ENCODE measurements at regions not wholly inside any gene's neighbourhood (a gene's known extent, or its start where the extent isn't known, plus 50 kb on each side); places are given as distances from the start of the nearest gene placed in this dataset.

- TF ChIP-seq ZFP3 (CRISPR knock-in tag; IDR thresholded peaks at IDR 0.05) (no peak), TCF4 (CRISPR knock-in tag; IDR thresholded peaks at IDR 0.05; ENCODE audit: borderline replicate concordance) (no peak), GLIS3 (CRISPR knock-in tag; IDR thresholded peaks at IDR 0.05) (no peak), RARB (CRISPR knock-in tag; IDR thresholded peaks at IDR 0.05) (no peak), CSRNP3 (CRISPR knock-in tag; IDR thresholded peaks at IDR 0.05) (no peak)
- TF ChIP-seq, protein P1, sequence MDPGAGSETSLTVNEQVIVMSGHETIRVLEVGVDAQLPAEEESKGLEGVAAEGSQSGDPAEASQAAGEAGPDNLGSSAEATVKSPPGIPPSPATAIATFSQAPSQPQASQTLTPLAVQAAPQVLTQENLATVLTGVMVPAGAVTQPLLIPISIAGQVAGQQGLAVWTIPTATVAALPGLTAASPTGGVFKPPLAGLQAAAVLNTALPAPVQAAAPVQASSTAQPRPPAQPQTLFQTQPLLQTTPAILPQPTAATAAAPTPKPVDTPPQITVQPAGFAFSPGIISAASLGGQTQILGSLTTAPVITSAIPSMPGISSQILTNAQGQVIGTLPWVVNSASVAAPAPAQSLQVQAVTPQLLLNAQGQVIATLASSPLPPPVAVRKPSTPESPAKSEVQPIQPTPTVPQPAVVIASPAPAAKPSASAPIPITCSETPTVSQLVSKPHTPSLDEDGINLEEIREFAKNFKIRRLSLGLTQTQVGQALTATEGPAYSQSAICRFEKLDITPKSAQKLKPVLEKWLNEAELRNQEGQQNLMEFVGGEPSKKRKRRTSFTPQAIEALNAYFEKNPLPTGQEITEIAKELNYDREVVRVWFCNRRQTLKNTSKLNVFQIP (CRISPR knock-in tag; IDR thresholded peaks at IDR 0.05; ENCODE audit: borderline replicate concordance, low read depth), result no peak
- TF ChIP-seq, protein P2, sequence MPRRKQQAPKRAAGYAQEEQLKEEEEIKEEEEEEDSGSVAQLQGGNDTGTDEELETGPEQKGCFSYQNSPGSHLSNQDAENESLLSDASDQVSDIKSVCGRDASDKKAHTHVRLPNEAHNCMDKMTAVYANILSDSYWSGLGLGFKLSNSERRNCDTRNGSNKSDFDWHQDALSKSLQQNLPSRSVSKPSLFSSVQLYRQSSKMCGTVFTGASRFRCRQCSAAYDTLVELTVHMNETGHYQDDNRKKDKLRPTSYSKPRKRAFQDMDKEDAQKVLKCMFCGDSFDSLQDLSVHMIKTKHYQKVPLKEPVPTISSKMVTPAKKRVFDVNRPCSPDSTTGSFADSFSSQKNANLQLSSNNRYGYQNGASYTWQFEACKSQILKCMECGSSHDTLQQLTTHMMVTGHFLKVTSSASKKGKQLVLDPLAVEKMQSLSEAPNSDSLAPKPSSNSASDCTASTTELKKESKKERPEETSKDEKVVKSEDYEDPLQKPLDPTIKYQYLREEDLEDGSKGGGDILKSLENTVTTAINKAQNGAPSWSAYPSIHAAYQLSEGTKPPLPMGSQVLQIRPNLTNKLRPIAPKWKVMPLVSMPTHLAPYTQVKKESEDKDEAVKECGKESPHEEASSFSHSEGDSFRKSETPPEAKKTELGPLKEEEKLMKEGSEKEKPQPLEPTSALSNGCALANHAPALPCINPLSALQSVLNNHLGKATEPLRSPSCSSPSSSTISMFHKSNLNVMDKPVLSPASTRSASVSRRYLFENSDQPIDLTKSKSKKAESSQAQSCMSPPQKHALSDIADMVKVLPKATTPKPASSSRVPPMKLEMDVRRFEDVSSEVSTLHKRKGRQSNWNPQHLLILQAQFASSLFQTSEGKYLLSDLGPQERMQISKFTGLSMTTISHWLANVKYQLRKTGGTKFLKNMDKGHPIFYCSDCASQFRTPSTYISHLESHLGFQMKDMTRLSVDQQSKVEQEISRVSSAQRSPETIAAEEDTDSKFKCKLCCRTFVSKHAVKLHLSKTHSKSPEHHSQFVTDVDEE (CRISPR knock-in tag; IDR thresholded peaks at IDR 0.05), result no peak
- no peak for ATAC-seq
These were observed 512.3 kb downstream of the TFAP2B start for GRCh38 chr6:51330971-51331370.

DNA sequence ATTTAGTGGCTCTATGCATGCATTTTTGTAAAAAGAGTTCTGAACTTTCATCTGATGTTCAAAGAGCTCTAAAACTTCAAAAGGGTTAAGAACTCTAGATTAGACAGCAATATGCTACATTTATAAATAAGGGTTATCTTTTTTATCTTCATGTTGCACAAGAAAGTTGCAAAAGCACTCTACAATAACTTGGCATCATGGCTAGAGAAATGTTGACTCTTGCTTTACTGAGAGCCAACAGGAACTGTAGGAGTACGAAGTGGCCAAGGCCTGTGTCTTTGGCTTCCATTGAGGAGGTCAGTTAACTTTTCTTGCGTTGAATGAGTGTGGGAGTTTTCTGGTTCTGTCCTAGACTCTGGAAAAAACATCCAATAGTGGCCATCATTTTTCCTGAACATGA lies 516.9 kb downstream of the TFAP2B start:
- ATAC-seq, result no peak
- TF ChIP-seq ISL1 (CRISPR knock-in tag; IDR thresholded peaks at IDR 0.05), result no peak
- TF ChIP-seq ZFP3 (CRISPR knock-in tag; IDR thresholded peaks at IDR 0.05), result no peak

DNA sequence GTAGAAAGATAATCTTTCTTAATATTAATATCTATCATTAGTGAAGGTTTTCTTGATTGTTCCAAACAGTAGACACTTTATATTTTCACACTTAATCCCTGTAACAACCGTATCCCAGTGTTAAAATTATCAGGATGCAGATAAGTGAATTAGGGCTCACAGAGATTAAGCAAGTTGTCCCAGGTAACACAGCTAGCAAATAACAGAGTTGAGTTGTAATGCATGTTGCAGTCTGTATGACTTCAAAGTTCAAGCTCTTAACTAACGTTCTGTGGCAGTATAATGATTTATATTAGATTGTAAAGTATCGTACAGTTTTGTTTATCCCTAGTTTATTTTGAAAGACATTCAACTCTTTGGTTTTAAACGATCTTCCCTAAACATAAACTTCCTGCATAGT lies 517.5 kb downstream of the TFAP2B start:
- ATAC-seq, result no peak
- TF ChIP-seq ESRRG (CRISPR knock-in tag; IDR thresholded peaks at IDR 0.05), result no peak
- no peak for TF ChIP-seq ZNF70 (CRISPR knock-in tag; IDR thresholded peaks at IDR 0.05)
- TF ChIP-seq ARNTL (CRISPR knock-in tag; IDR thresholded peaks at IDR 0.05; ENCODE audit: borderline replicate concordance, low read depth), result no peak
- no peak for TF ChIP-seq ZFP30 (CRISPR knock-in tag; IDR thresholded peaks at IDR 0.05)
- TF ChIP-seq OSR1 (CRISPR knock-in tag; IDR thresholded peaks at IDR 0.05), result no peak
- TF ChIP-seq BACH2 (CRISPR knock-in tag; IDR thresholded peaks at IDR 0.05; ENCODE audit: borderline replicate concordance), result no peak
- no peak for TF ChIP-seq ZFP3 (CRISPR knock-in tag; IDR thresholded peaks at IDR 0.05)
- no peak for TF ChIP-seq PPARA (CRISPR knock-in tag; IDR thresholded peaks at IDR 0.05; ENCODE audit: borderline replicate concordance)
- no peak for TF ChIP-seq ZNF565 (CRISPR knock-in tag; conservative IDR thresholded peaks at IDR 0.05; ENCODE audit: low read depth)
- no peak for TF ChIP-seq ISL1 (CRISPR knock-in tag; IDR thresholded peaks at IDR 0.05)
- TF ChIP-seq GLIS3 (CRISPR knock-in tag; IDR thresholded peaks at IDR 0.05), result no peak
- TF ChIP-seq CSDC2 (CRISPR knock-in tag; IDR thresholded peaks at IDR 0.05), result no peak
- no peak for TF ChIP-seq TCF4 (CRISPR knock-in tag; IDR thresholded peaks at IDR 0.05; ENCODE audit: borderline replicate concordance)
- TF ChIP-seq ZC3H10 (CRISPR knock-in tag; IDR thresholded peaks at IDR 0.05), result no peak
- TF ChIP-seq, protein P2 (CRISPR knock-in tag; IDR thresholded peaks at IDR 0.05), result no peak
- no peak for TF ChIP-seq RARB (CRISPR knock-in tag; IDR thresholded peaks at IDR 0.05)
- no peak for TF ChIP-seq ZNF8 (CRISPR knock-in tag; IDR thresholded peaks at IDR 0.05)

DNA sequence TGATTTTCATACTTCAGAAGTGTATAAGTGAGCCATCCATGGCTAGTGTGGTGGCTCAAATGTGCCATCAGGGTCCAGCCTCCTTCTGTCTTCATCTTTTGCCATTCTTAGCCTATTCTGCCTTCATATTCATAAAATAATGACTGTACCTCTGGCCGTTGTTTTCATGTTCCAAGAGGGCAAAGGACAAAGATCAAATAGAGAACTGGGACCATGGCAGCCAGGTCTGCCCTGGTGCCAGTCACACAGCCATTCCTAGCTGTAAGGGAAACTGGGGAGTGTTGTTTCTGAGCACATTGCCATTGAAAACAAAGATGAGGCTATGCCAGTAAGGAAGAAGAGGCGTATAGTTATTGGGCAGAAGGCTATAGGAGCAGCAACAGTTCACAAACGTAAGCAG lies 518.6 kb downstream of the TFAP2B start:
- ATAC-seq, result no peak
- TF ChIP-seq CSRNP3 (CRISPR knock-in tag; IDR thresholded peaks at IDR 0.05) (no peak), RARB (CRISPR knock-in tag; IDR thresholded peaks at IDR 0.05) (no peak), ESRRG (CRISPR knock-in tag; IDR thresholded peaks at IDR 0.05) (no peak), TCF4 (CRISPR knock-in tag; IDR thresholded peaks at IDR 0.05; ENCODE audit: borderline replicate concordance) (no peak), OSR1 (CRISPR knock-in tag; IDR thresholded peaks at IDR 0.05) (no peak), PPARA (CRISPR knock-in tag; IDR thresholded peaks at IDR 0.05; ENCODE audit: borderline replicate concordance) (no peak), SNAI2 (CRISPR knock-in tag; IDR thresholded peaks at IDR 0.05) (no peak), CSDC2 (CRISPR knock-in tag; IDR thresholded peaks at IDR 0.05) (no peak), TOX (CRISPR knock-in tag; IDR thresholded peaks at IDR 0.05; ENCODE audit: borderline replicate concordance) (no peak), ZNF8 (CRISPR knock-in tag; IDR thresholded peaks at IDR 0.05) (no peak), ISL1 (CRISPR knock-in tag; IDR thresholded peaks at IDR 0.05) (no peak)
- TF ChIP-seq, protein P1 (CRISPR knock-in tag; IDR thresholded peaks at IDR 0.05; ENCODE audit: borderline replicate concordance, low read depth), result no peak
- TF ChIP-seq, protein P3, sequence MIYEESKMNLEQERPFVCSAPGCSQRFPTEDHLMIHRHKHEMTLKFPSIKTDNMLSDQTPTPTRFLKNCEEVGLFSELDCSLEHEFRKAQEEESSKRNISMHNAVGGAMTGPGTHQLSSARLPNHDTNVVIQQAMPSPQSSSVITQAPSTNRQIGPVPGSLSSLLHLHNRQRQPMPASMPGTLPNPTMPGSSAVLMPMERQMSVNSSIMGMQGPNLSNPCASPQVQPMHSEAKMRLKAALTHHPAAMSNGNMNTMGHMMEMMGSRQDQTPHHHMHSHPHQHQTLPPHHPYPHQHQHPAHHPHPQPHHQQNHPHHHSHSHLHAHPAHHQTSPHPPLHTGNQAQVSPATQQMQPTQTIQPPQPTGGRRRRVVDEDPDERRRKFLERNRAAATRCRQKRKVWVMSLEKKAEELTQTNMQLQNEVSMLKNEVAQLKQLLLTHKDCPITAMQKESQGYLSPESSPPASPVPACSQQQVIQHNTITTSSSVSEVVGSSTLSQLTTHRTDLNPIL (CRISPR knock-in tag; IDR thresholded peaks at IDR 0.05; ENCODE audit: low read depth), result no peak

All from SK-N-SH treated with all-trans-retinoic acid at 6 μM for 48 hours (cell line).